GM19328 (cell line): ENCODE measurements at regions not wholly inside any gene's neighbourhood (a gene's known extent, or its start where the extent isn't known, plus 50 kb on each side); places are given as distances from the start of the nearest gene placed in this dataset.

ENCODE experiments used
- ATAC-seq: cut with Tn5 transposase; IDR thresholded peaks from one replicate; pipeline ENCODE4 v1.9.1; 2021; ENCODE audit warnings: mild to moderate bottlenecking, moderate library complexity; ENCODE audit not compliant: unreplicated experiment

DNA sequence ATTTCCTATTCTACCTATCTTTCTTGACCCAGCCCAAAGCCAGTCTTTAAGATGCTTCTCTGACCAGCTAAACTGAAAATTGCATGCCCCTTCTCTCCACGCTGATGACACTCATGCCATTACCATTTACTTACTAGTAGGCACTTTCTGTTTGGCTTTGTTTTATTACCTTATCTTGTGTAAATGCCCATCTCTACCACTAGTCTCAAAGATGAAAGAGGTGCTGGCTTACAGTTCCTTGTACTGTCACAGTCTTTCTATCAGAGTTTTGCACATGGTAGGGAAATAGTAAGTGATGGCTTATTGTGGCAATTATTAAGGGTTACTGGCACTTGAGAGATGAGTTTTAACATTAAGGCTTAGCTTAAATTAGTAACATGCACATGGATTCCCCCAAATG is 352.1 kb downstream of the RBM43 start:
- ATAC-seq: no peak

DNA sequence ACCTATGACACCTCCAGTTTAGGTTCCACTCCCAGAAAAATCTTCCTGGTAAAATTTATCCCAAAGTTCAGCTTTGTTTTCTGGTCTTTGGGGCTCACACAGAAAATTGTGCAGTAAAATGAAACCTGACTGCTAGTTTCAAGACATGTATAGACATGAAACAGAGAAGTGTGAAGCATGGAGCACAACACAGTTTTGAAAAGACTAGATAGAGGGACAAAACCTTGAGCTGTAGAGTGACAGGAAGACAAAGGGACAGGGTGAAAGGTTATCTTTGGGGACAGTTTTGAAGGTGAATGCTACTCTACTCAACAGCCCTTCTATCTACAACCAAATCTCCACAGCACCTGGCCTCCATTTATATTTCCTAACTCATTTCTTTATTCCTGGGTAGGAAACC is 352.6 kb downstream of the RBM43 start:
- no peak for ATAC-seq

DNA sequence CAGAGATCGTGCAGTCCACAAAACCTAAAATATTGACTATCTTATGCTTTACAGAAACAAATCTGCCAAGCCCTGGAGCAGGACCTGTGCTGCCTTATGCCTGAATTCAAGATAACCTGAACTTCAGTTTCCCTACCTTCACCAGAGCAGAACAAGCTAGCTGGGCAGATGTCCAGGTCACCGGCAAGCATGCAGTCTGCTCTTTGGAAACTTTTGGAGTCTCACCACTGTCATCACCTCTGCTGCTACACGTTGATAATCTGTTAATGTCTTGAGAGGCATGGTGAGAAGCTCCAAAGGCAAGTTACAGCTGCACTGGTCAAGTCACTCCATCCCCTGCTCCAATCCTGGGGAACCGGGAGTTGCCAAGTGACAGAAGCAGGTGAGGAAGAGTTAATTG is 354.2 kb downstream of the RBM43 start:
- no peak for ATAC-seq

- no peak for ATAC-seq
Observed at GRCh38 chr2:150903461-150903860, 358.2 kb downstream of the RBM43 start.

DNA sequence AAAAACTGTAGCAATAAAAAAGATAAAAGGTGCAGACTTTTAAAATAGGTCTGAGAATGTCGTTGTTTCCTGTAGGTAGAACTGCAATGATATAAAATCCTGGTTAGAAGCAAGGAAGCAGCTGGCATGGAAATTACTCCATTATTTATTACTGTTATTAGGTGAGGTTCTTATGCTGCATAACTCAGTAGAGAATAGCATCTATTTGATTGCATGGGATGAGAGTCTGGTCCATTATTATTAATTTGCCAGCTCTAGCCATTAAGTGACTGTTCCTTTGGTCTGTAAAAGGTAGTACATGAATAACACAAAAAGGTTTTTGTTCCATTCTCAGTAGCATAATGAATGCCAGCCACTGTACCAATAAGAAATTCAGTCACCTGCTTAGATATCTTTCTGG is 358.6 kb downstream of the RBM43 start:
- ATAC-seq: no peak

DNA sequence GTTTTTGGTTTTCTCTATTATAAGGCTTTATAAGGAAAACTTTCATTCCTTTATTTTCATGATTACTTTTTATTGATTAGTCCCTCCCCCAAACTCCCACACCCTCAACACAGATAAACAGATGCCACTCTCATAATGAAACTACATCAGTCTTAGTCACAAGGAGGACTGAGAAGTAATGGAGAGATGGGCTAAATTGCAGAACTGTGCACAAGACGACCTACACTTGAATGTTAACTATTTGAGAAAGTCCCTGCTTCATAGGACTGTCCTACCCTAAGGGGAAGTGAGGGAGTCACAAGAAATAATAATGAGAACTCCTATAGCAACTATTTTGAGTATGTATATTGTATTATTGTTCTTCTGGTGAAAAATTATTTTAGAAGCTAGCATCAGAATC is 360.8 kb downstream of the RBM43 start:
- ATAC-seq: no peak

GRCh38 chr2:150895968-150896367 is 365.7 kb downstream of the RBM43 start:
- no peak for ATAC-seq

GRCh38 chr2:150889141-150889540 is 372.5 kb downstream of the RBM43 start:
- ATAC-seq: no peak

DNA sequence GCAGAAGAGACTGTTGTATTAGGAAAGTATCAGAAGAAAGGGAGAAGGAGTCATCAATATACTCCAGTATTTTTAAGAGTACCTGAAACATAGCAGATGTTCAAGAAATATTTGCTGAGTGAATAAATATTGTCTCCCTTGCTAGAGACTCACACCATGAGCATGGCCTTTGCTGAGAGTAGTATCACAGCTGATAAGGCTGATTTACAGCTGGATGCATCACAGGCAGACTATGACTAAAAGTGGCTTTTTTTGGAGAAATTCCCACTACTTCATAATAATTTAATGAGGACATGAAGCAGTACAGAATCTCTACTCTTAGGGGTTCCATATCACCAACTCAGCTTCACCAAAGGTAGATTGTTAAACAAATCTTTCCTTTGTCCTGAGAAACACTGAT is 373.3 kb downstream of the RBM43 start:
- ATAC-seq: no peak

- no peak for ATAC-seq
Observed at GRCh38 chr2:150887926-150888325, 373.7 kb downstream of the RBM43 start.

GRCh38 chr2:150885774-150886386 is 375.8 kb downstream of the RBM43 start:
- no peak for ATAC-seq

DNA sequence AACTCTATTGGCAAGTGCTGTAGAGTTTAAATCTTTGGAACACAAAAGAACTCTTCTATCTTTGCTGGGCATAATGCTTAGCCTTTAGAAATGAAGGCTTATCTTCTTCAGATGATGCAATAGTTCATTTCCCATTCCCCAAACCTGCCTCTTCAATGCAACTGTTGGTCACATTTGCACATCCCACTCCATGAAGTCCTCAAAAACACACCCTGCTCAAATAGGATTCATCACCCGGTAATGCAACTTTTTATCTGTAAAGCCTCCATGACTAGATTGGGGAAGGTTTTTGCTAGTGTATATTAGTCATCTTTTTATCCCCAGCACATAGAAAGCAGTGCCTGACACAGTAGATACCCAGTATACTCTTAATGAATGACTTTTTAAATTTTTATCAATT is 376.4 kb downstream of the RBM43 start:
- ATAC-seq: no peak

GRCh38 chr2:150883613-150883895 is 378.1 kb downstream of the RBM43 start:
- no peak for ATAC-seq

GRCh38 chr2:150882751-150883612 is 378.7 kb downstream of the RBM43 start:
- ATAC-seq: no peak

- no peak for ATAC-seq
Observed at GRCh38 chr2:150880986-150881385, 380.7 kb downstream of the RBM43 start.

GRCh38 chr2:150878356-150878755 is 383.3 kb downstream of the RBM43 start:
- no peak for ATAC-seq

- ATAC-seq: no peak
Observed at GRCh38 chr2:150876251-150876950, 385.3 kb downstream of the RBM43 start.

GRCh38 chr2:150873396-150873772 is 385.9 kb upstream of the RND3 start:
- ATAC-seq: no peak

GRCh38 chr2:150872756-150873395 is 385.4 kb upstream of the RND3 start:
- ATAC-seq: no peak

DNA sequence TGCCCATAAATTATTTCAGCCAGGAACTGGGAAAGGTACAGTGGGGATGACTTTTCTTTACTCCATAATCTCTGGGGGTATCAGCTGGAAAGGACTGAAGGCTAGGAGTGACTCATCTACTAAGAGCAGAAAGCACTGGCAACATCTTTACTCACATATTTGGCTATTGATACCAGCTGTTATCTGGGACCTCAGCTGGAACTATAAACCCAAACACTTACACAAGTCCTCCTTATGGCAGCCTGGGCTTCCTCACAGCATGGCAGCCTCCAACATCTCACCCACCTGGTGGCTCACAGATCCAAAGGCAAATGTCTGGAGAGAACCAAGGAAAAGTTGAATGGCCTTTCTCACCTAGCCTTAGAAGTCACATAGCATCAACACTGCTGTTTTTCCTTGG is 379.0 kb upstream of the RND3 start:
- ATAC-seq: no peak

DNA sequence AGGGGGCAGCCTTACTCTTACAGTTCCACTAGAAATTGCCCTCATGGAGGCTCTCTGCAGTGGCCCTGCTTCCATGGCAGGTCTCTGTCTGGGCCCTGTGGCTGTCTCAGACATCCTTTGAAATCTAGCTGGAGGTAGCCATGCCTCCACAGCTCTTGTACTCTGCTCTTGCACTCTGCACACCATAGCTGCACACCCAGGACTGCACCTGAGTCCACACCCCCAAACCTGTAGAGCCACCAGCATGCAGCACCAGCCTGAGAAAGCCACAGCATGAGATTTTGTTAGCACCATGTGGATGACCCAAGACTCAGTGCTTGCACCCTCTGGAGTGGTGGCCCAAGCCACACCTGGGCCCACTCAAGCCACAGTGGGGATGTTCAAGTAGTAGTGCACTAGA is 376.2 kb upstream of the RND3 start:
- no peak for ATAC-seq

GRCh38 chr2:150860301-150860700 is 372.8 kb upstream of the RND3 start:
- ATAC-seq: no peak
